ENCODE measurements at regions not wholly inside any gene's neighbourhood (a gene's known extent, or its start where the extent isn't known, plus 50 kb on each side); places are given as distances from the start of the nearest gene placed in this dataset.

DNA sequence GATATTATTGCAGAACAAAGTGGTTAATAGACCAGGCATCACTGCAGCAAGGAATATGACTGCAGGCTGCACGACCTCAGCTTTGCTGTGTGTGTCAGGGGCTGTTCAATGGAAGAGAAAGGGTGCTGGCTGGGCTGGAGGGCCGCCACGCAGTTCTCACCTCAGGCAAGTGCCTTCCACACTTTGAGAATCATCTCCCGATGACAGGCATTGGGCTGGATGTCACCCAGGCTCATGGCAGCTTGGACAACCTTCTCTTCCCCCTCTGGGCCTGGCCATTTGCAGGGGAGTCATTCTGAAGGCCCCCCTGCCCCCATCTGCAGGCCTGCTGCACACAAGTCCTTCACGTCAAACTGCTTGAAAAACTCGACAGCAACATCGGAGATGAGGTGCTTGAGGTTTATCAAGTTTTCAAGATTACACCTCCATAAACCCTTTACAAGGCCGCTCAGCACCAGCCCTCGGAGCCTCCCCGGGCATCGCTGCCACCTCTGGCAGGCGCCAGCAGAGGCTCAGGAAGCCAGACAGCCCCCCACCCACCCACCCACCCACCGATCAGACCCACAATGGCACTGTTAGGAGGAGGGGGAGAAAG lies 165.9 kb upstream of the GSC start:
- Mint-ChIP-seq H3K4me1 (no peaks in the 10 kb centered on the region), H3K36me3 (ENCODE audit: low read depth) (no peaks in the 10 kb centered on the region), H3K27me3 (no peaks in the 10 kb centered on the region), H3K27ac (no peak overlapping the region), H3K9me3 (no peaks in the 10 kb centered on the region), H3K4me3 (no peak overlapping the region)
- no peak for DNase-seq
- intact Hi-C loops (cut with micrococcal nuclease): no loop called here

DNA sequence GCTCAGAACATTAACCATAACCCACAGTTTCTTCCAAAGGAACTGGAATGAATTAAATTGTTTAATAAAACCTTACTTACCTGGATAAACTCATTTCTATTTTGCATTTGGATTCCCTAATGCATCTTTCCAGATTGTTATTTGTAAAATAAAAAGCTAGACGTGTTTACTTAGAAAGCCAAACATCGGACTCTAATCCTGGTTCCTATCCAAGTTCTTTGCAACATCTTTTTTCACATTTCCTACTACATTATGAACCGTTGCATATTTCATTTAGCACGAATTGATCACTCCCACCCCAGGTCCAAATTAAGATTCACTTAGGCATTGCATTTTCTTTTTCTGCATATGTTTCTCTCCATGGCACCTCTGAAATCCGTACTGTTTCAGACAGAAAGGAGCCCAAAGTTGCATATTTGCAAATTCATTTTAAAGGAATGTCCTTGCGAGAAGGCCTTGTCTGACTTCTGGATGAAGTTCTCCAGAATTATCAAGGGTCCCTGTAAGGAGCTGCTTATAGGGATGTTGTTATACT lies 164.4 kb upstream of the GSC start:
- intact Hi-C loops (cut with micrococcal nuclease): no loop called here
- no peak overlapping the region for H3K27ac Mint-ChIP-seq
- no peaks in the 10 kb centered on the region for H3K9me3 Mint-ChIP-seq
- no peaks in the 10 kb centered on the region for H3K27me3 Mint-ChIP-seq
- DNase-seq: no peak
- H3K4me1 Mint-ChIP-seq: no peaks in the 10 kb centered on the region
- H3K36me3 Mint-ChIP-seq (ENCODE audit: low read depth): no peaks in the 10 kb centered on the region
- no peak overlapping the region for H3K4me3 Mint-ChIP-seq

DNA sequence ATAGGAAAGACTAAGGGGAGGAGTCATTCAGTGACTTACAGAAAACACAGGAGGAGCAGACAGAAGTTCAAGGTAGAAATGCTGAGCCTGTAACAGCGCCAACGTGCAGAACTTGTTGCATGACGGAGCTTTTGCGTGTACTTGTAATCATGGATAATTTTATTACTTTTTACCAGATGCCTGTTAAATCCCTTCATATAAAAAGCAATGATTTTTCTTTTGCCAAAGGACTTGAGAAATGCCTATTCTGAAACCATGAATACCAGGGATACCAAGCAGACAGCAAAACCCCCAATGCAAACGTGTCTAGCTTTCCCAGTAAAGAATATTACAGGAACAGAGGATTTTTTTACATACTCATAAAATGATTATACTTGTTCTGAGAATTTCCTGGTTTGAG lies 163.6 kb upstream of the GSC start:
- no peak overlapping the region for H3K27ac Mint-ChIP-seq
- H3K36me3 Mint-ChIP-seq (ENCODE audit: low read depth): no peaks in the 10 kb centered on the region
- H3K4me1 Mint-ChIP-seq: no peaks in the 10 kb centered on the region
- intact Hi-C loops (cut with micrococcal nuclease): no loop called here
- DNase-seq: no peak
- no peaks in the 10 kb centered on the region for H3K9me3 Mint-ChIP-seq
- no peak overlapping the region for H3K4me3 Mint-ChIP-seq
- H3K27me3 Mint-ChIP-seq: no peaks in the 10 kb centered on the region

DNA sequence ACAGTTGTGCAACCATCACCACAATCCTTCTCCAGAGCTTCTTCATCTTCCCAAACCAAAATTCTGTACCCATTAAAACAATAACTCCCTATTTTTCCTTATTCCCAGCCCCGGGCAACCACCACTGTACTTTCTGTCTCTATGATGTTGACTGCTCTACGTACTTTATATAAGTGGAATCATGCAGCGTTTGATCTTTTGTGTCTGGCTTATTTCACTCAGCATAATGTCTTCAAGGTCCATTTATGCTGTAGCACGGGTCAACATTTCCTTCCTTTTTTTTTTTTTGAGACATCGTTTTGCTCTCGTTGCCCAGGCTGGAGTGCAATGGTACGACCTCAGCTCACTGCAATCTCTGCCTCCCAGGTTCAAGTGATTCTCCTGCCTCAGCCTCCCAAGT lies 162.7 kb upstream of the GSC start:
- no peaks in the 10 kb centered on the region for H3K9me3 Mint-ChIP-seq
- no peak overlapping the region for H3K4me3 Mint-ChIP-seq
- H3K36me3 Mint-ChIP-seq (ENCODE audit: low read depth): no peaks in the 10 kb centered on the region
- intact Hi-C loops (cut with micrococcal nuclease): no loop called here
- DNase-seq: no peak
- H3K27ac Mint-ChIP-seq: no peak overlapping the region
- H3K4me1 Mint-ChIP-seq: no peaks in the 10 kb centered on the region
- no peaks in the 10 kb centered on the region for H3K27me3 Mint-ChIP-seq

DNA sequence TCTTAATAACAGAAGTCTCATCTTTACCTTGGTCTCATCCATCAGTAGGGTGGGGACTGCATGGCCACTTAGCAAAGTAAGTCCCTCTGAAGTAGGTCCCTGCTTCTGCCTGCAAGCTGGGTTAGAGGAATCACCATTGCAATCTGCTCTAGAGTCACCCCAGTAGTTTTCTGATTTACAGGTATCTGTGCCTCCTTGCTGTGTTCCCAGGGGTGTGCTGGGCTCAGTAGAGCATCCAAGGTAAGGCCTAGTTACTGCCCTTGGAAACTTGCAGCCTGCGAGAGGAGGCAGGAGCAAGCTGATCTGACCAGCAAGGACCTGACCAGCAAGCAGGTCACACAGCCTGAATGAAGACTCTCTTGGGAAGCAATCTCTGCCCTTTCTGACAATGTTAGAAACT lies 160.8 kb upstream of the GSC start:
- H3K36me3 Mint-ChIP-seq (ENCODE audit: low read depth): no peaks in the 10 kb centered on the region
- DNase-seq: no peak
- no peak overlapping the region for H3K4me3 Mint-ChIP-seq
- H3K4me1 Mint-ChIP-seq: no peaks in the 10 kb centered on the region
- no peaks in the 10 kb centered on the region for H3K27me3 Mint-ChIP-seq
- H3K9me3 Mint-ChIP-seq: no peaks in the 10 kb centered on the region
- intact Hi-C loops (cut with micrococcal nuclease): no loop called here
- H3K27ac Mint-ChIP-seq: no peak overlapping the region

DNA sequence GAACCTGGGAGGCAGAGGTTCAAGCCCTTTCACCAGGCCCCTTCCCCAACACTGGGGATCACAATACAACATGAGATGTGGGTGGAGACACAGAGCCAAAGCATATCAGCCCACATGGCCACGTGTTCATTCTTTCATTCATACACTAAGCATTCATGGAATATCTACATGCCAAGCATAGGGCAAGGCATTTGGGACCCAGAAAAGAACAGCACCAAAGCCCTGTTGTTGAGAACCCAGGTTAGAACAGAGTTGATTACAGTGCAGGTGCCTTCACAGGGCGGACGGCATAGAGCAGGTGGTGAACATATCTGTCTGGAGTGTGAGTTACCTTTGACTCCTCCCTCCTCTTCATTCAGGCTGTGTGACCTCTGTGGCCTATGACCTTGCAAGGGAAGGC lies 159.4 kb upstream of the GSC start:
- H3K36me3 Mint-ChIP-seq (ENCODE audit: low read depth): no peaks in the 10 kb centered on the region
- intact Hi-C loops (cut with micrococcal nuclease): no loop called here
- no peaks in the 10 kb centered on the region for H3K4me1 Mint-ChIP-seq
- no peak for DNase-seq
- H3K9me3 Mint-ChIP-seq: no peaks in the 10 kb centered on the region
- H3K27me3 Mint-ChIP-seq: no peaks in the 10 kb centered on the region
- H3K4me3 Mint-ChIP-seq: no peak overlapping the region
- no peak overlapping the region for H3K27ac Mint-ChIP-seq

DNA sequence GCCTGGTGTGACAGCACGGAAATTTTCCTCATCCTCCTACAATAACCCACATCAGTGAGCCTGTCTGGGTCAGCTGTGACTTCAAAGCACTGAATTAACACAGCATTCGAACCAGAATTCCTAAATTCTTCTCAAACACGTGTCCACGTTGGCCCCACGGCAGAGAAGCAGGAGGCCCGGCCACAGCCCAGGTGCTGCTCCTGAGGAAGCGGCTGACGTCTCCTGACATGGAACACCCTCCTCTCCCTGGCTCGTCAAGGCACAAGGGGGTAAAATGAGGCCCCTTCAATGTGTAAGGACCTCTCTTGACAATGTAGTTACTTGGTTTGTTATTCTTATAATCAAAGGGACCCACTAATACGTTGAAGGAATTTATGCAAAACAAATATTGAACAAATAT lies 156.3 kb upstream of the GSC start:
- no peaks in the 10 kb centered on the region for H3K36me3 Mint-ChIP-seq (ENCODE audit: low read depth)
- no peaks in the 10 kb centered on the region for H3K27me3 Mint-ChIP-seq
- H3K27ac Mint-ChIP-seq: no peak overlapping the region
- intact Hi-C loops (cut with micrococcal nuclease): no loop called here
- DNase-seq: no peak
- no peaks in the 10 kb centered on the region for H3K9me3 Mint-ChIP-seq
- no peaks in the 10 kb centered on the region for H3K4me1 Mint-ChIP-seq
- no peak overlapping the region for H3K4me3 Mint-ChIP-seq

DNA sequence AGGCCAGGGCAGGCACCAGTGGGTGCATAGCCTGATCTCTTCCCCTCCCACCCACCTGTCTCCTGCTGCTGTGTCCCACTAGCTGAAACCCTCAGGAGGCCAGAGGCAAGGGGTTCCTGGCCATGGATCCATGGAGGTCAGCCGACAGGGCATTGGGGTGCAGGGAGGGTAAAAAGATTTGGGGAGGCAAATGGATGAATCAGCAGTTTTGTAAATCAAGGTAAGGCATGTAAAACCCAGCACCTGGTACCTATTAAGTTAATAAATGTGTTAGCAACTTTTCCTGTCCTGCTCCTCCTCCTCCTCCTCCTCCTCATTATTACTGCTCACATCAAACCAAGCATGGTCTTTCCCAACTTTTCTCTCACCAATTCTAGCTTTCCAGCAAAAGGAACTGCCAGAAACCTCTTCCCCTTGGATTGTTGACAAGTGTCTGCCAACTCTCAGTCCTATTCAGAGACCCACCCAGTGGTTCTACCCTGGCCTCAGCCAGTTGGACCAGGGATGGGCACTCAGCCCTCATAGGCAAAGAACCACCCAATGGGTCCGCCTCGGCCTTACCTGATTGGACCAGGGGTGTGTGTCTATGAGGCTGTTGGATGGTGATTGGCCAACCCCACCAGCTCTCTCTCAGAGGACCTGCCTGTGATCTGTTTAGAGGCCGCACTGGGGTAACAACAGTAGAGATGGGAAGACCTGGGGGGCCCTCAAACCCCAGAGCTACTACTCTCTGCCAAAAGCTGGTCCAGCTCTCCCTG lies 155.7 kb upstream of the GSC start:
- Mint-ChIP-seq H3K27ac (no peak overlapping the region), H3K36me3 (ENCODE audit: low read depth) (no peaks in the 10 kb centered on the region), H3K27me3 (no peaks in the 10 kb centered on the region), H3K4me1 (no peaks in the 10 kb centered on the region), H3K9me3 (no peaks in the 10 kb centered on the region), H3K4me3 (no peak overlapping the region)
- no peak for DNase-seq
- intact Hi-C loops (cut with micrococcal nuclease): no loop called here

DNA sequence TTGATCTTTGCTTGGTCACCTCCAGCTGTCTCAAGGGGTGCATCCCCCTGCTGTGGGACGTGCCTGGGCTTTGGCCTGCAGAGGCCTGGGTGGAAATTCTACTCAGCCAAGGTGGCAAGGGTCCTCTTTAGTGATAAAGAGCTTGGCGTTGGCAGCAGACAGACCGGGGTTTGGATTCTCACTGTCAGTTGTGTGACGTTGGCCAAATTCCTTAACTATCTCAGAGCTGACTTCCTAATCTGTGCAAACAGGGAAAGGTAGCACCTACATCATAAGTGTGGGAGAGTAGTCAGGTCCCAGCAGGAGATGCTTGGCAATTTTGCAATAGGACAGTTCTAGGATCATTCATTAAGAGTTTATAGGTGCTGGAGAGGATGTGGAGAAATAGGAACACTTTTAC lies 154.3 kb upstream of the GSC start:
- H3K36me3 Mint-ChIP-seq (ENCODE audit: low read depth): no peaks in the 10 kb centered on the region
- DNase-seq: no peak
- H3K27me3 Mint-ChIP-seq: no peaks in the 10 kb centered on the region
- H3K4me1 Mint-ChIP-seq: no peaks in the 10 kb centered on the region
- H3K4me3 Mint-ChIP-seq: no peak overlapping the region
- no peak overlapping the region for H3K27ac Mint-ChIP-seq
- intact Hi-C loops (cut with micrococcal nuclease): no loop called here
- no peaks in the 10 kb centered on the region for H3K9me3 Mint-ChIP-seq

DNA sequence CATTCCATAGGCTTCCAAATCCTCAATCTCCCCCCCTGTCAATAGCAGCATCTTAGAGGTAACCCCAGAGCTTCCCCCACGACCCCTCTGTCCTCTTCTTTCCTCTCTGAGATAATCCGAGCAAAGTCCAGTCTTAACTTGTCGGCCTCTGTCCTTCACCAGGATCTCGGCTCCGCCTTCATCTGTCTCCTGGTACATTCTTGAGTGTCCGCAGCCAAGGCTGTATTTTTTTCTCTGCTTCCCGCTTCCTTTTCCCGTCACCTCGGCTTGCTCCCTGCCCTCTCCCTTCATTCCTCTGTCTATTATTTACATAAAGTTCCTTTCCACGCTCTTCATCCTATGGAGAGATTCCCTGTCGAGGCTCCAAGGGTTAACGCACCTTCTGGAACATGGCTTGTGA lies 153.9 kb upstream of the GSC start:
- no peak overlapping the region for H3K4me3 Mint-ChIP-seq
- no peak for DNase-seq
- H3K4me1 Mint-ChIP-seq: no peaks in the 10 kb centered on the region
- intact Hi-C loops (cut with micrococcal nuclease): no loop called here
- H3K27ac Mint-ChIP-seq: no peak overlapping the region
- no peaks in the 10 kb centered on the region for H3K27me3 Mint-ChIP-seq
- H3K9me3 Mint-ChIP-seq: no peaks in the 10 kb centered on the region
- no peaks in the 10 kb centered on the region for H3K36me3 Mint-ChIP-seq (ENCODE audit: low read depth)

DNA sequence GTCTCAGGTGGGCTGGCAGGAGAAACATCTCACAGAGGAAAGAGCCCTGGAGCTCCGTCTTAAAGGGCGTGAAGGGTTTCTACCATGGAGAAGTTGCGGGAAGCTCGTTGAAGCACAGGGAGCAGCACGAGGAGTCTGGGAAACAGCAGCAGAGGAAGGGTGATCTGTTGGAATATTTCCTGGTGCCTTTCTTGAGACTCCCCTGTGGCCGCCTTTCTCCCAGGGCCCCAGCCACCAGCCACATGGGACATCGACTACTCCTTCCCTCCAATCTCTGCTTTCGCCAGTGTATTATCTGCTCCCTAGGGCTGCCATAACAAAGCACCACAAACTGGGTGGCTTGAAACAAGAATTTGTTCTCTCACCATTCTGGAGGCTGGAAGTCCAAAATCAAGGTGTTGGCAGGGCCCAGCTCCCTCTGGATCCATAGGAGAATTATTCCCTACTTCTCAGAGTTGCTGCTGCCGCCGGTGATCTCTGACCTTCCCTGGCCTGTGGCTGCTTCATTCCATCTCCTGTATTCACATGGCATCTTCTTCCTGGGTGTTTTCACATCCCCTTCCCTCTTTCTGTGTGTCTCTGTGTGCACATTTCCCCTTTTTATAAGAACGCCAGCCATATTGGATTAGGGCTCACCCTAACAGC lies 152.8 kb upstream of the GSC start:
- intact Hi-C loops (cut with micrococcal nuclease): no loop called here

DNA sequence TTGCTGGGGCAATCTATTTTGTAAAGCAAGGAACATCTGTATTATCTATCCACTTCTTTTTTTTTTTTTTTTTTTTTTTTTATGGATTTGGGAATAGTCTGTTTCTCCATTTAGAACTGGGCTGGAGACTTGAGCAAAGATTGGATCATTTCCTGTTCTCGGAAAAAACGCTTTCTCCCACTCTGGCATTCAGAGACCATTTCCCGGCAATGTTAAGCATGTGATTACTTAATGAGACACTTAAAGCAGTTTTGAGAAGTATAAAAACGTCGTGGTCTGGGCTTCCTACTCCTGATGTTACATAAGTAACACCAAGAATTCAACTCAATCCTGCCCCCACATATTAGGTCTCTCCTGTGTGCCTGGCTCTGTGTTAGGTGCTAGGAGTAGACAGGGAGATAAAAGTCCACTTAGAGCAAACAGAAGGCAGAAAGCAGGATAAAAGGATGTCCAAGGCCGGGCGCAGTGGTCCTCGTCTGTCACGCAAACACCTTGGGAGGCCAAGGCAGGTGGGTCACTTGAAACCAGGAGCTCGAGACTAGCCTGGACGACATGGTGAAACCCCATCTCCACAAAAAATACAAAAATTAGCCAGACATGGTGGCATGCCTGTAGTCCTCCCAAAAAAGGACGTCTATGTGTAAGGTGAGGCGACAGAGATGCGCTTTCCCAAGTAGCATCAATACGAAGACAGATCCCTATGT lies 152.1 kb upstream of the GSC start:
- Mint-ChIP-seq H3K36me3 (ENCODE audit: low read depth) (no peaks in the 10 kb centered on the region), H3K4me1 (no peaks in the 10 kb centered on the region), H3K27me3 (no peaks in the 10 kb centered on the region), H3K27ac (no peak overlapping the region), H3K4me3 (no peak overlapping the region), H3K9me3 (no peaks in the 10 kb centered on the region)
- DNase-seq: no peak
- intact Hi-C loops (cut with micrococcal nuclease): no loop called here

More for the DNA sequence above, 152.8 kb upstream of the GSC start:
- Mint-ChIP-seq H3K9me3 (no peaks in the 10 kb centered on the region), H3K4me3 (no peak overlapping the region), H3K36me3 (ENCODE audit: low read depth) (no peaks in the 10 kb centered on the region), H3K27me3 (no peaks in the 10 kb centered on the region), H3K27ac (no peak overlapping the region), H3K4me1 (no peaks in the 10 kb centered on the region)
- no peak for DNase-seq

DNA sequence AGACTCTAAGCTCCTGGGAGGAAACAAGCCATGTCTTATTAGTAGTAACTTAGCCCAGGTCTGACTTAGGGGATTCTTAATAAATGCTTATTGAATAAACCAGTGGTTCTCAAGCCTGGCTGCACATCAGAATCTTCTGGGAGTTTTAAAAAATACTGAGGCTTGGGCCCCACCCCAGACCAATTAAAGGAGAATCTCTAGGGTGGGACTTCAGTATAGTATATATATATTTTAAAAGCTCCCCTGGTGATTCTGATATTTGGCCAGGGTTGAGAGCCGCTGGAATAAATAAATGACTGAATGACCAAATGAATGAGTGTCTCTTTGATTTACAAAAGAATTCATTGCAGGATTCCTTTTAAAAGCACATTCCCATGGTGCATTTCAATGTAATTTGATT lies 151.5 kb upstream of the GSC start:
- no peaks in the 10 kb centered on the region for H3K4me1 Mint-ChIP-seq
- no peaks in the 10 kb centered on the region for H3K36me3 Mint-ChIP-seq (ENCODE audit: low read depth)
- H3K27me3 Mint-ChIP-seq: no peaks in the 10 kb centered on the region
- H3K27ac Mint-ChIP-seq: no peak overlapping the region
- no peak overlapping the region for H3K4me3 Mint-ChIP-seq
- intact Hi-C loops (cut with micrococcal nuclease): no loop called here
- DNase-seq: no peak
- no peaks in the 10 kb centered on the region for H3K9me3 Mint-ChIP-seq

DNA sequence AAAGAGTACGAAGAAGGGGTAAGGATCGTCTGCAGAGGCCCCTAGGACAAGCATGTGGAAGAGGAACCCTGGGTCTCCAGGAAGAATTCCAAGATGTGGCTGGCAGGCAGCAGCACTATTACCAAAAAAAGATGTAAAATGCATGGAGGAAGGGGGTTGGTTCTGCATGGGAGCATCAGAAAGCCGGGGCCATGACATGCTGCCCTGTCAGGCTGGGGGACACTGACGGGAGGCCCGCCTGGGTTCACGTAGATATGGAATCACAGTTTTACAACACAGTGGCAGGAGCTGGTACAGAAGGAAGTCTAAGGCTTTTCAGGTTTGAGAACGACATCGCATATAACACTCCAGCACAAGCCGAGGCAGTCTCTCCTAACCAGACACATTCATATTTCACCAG lies 150.0 kb upstream of the GSC start:
- no peaks in the 10 kb centered on the region for H3K9me3 Mint-ChIP-seq
- no peak for DNase-seq
- no peaks in the 10 kb centered on the region for H3K27me3 Mint-ChIP-seq
- no peaks in the 10 kb centered on the region for H3K36me3 Mint-ChIP-seq (ENCODE audit: low read depth)
- intact Hi-C loops (cut with micrococcal nuclease): no loop called here
- no peaks in the 10 kb centered on the region for H3K4me1 Mint-ChIP-seq
- H3K4me3 Mint-ChIP-seq: no peak overlapping the region
- no peak overlapping the region for H3K27ac Mint-ChIP-seq
